Neural cell (in vitro differentiated cells): ENCODE measurements at regions not wholly inside any gene's neighbourhood (a gene's known extent, or its start where the extent isn't known, plus 50 kb on each side); places are given as distances from the start of the nearest gene placed in this dataset.

Experiments
- H2AFZ ChIP-seq: fragments of 200-600, 300-800 bp; sonication (generic), shearing (Covaris generic); 2 replicates; pipeline ENCODE4 v1.6.0; 2014; ENCODE audit warnings: low read depth, mild to moderate bottlenecking, antibody characterized with exemption, low read length, moderate library complexity
- H3F3A ChIP-seq: fragments of 200-600 bp; shearing (Covaris generic); 2 replicates; pipeline ENCODE4 v1.6.1; 2016; ENCODE audit warnings: mild to moderate bottlenecking, moderate library complexity, mixed read lengths, antibody characterized with exemption, low read length; ENCODE audit not compliant: insufficient read depth, poor library complexity, severe bottlenecking
- H3K27ac ChIP-seq: fragments of 200-600, 300-800 bp; sonication (generic), shearing (Covaris generic); 2 replicates; pipeline ENCODE4 v1.5.1; 2014; ENCODE audit warnings: mild to moderate bottlenecking, low read length, moderate library complexity
- H3K27me3 ChIP-seq: fragments of 300-800, 200-600 bp; sonication (generic), shearing (Covaris generic); 2 replicates; pipeline ENCODE4 v1.6.0; 2014; ENCODE audit warnings: mild to moderate bottlenecking, low read depth, low read length, moderate library complexity; ENCODE audit not compliant: insufficient read depth
- H3K36me3 ChIP-seq: fragments of 300-800, 200-600 bp; sonication (generic), shearing (Covaris generic); 2 replicates; pipeline ENCODE4 v1.5.1; 2014; ENCODE audit warnings: mild to moderate bottlenecking, antibody characterized with exemption, low read length, moderate library complexity; ENCODE audit not compliant: insufficient read depth
- H3K4me2 ChIP-seq: fragments of 300-800, 200-600 bp; sonication (generic), shearing (Covaris generic); 2 replicates; pipeline ENCODE4 v1.6.0; 2014; ENCODE audit warnings: mild to moderate bottlenecking, low read length
- H3K4me3 ChIP-seq: fragments of 300-800, 200-600 bp; sonication (generic), shearing (Covaris generic); 2 replicates; pipeline ENCODE4 v1.5.1; 2014; ENCODE audit warnings: mild to moderate bottlenecking, low read length, moderate library complexity
- H3K79me2 ChIP-seq: fragments of 200-600 bp; shearing (Covaris generic); replicated peaks from 2 replicates; pipeline ENCODE4 v1.6.0; 2014; ENCODE audit warnings: mild to moderate bottlenecking, low read length, moderate library complexity; ENCODE audit not compliant: insufficient read depth
- H3K9ac ChIP-seq: fragments of 300-800, 200-600 bp; sonication (generic), shearing (Covaris generic); 2 replicates; pipeline ENCODE4 v1.6.1; 2016; ENCODE audit warnings: mild to moderate bottlenecking, low read length, mixed read lengths
- H3K9me2 ChIP-seq: fragments of 200-600 bp; shearing (Covaris generic); 2 replicates; pipeline ENCODE4 v1.6.1; 2016; ENCODE audit warnings: mild to moderate bottlenecking, low read length, mixed read lengths; ENCODE audit not compliant: insufficient read depth
- H3K9me3 ChIP-seq: fragments of 200-600, 300-800 bp; sonication (generic), shearing (Covaris generic); 2 replicates; pipeline ENCODE4 v1.6.1; 2016; ENCODE audit warnings: mild to moderate bottlenecking, mixed run types, low read length, moderate library complexity, mixed read lengths
- H4K20me1 ChIP-seq: fragments of 200-600 bp; shearing (Covaris generic); 2 replicates; pipeline ENCODE4 v1.6.1; 2016; ENCODE audit warnings: mild to moderate bottlenecking, mixed run types; ENCODE audit not compliant: insufficient read depth
- CTCF ChIP-seq: fragments of 450-650 bp; IDR thresholded peaks from 2 replicates; pipeline ENCODE4 v1.5.1; 2014; ENCODE audit warnings: antibody characterized with exemption, mild to moderate bottlenecking, moderate library complexity; ENCODE audit not compliant: poor library complexity, severe bottlenecking
- EP300 ChIP-seq: fragments of 450-650 bp; conservative IDR thresholded peaks from 2 replicates; pipeline ENCODE4 v1.6.1; 2014; ENCODE audit warnings: antibody characterized with exemption, mild to moderate bottlenecking, moderate library complexity; ENCODE audit not compliant: poor library complexity, severe bottlenecking
- EZH2 ChIP-seq: fragments of 200-600, 300-800 bp; shearing (Covaris generic), sonication (generic); IDR thresholded peaks from 2 replicates; pipeline ENCODE4 v1.6.1; 2014; ENCODE audit warnings: antibody characterized with exemption, low read length, borderline replicate concordance, mild to moderate bottlenecking; ENCODE audit not compliant: insufficient read depth, poor library complexity, severe bottlenecking
- MXI1 ChIP-seq: fragments of 450-650 bp; conservative IDR thresholded peaks from 2 replicates; pipeline ENCODE4 v1.6.1; 2014; ENCODE audit warnings: antibody characterized with exemption, mild to moderate bottlenecking; ENCODE audit not compliant: poor library complexity, severe bottlenecking
- POLR2AphosphoS5 ChIP-seq: IDR thresholded peaks from 2 replicates; pipeline ENCODE4 v1.6.1; 2012
- RAD21 ChIP-seq: fragments of 450-650 bp; conservative IDR thresholded peaks from 2 replicates; pipeline ENCODE4 v1.6.1; 2014; ENCODE audit warnings: antibody characterized with exemption, mild to moderate bottlenecking, moderate library complexity
- REST ChIP-seq: IDR thresholded peaks from 2 replicates; pipeline ENCODE4 v1.6.1; 2012; ENCODE audit warnings: borderline replicate concordance
- SMC3 ChIP-seq: fragments of 450-650 bp; conservative IDR thresholded peaks from 2 replicates; pipeline ENCODE4 v1.6.1; 2014; ENCODE audit warnings: antibody characterized with exemption, mild to moderate bottlenecking, moderate library complexity; ENCODE audit not compliant: poor library complexity
- TAF1 ChIP-seq: IDR thresholded peaks from 2 replicates; pipeline ENCODE4 v1.6.1; 2012; ENCODE audit warnings: low read depth

- H3F3A ChIP-seq = no peaks in the 10 kb centered on the region
- H3K27me3 ChIP-seq = no peaks in the 10 kb centered on the region
- no peaks in the 10 kb centered on the region for H3K79me2 ChIP-seq
- H3K4me2 ChIP-seq = no peak overlapping the region
- no peaks in the 10 kb centered on the region for H3K9me2 ChIP-seq
- no peak overlapping the region for H3K4me3 ChIP-seq
- H3K9ac ChIP-seq = no peak overlapping the region
- no peaks in the 10 kb centered on the region for H3K36me3 ChIP-seq
- no peaks in the 10 kb centered on the region for H4K20me1 ChIP-seq
- H3K9me3 ChIP-seq = no peaks in the 10 kb centered on the region
- TF ChIP-seq SMC3 (no peak), REST (peak; percentile 53), EP300 (peak; percentile 67), EZH2 (no peak)
- peak overlapping the region; percentile 69 for H3K27ac ChIP-seq
- H2AFZ ChIP-seq = peak overlapping the region; percentile 5
These were observed 201.8 kb upstream of the LARGE1 start for GRCh38 chr22:34122042-34122441.

GRCh38 chr22:34129691-34130486 lies 209.6 kb upstream of the LARGE1 start:
- no peaks in the 10 kb centered on the region for H3K27me3 ChIP-seq
- H3K79me2 ChIP-seq = no peaks in the 10 kb centered on the region
- H3K4me2 ChIP-seq = no peak overlapping the region
- no peaks in the 10 kb centered on the region for H3K9me3 ChIP-seq
- H3K9ac ChIP-seq = no peak overlapping the region
- TF ChIP-seq CTCF (no peak), TAF1 (no peak), EP300 (no peak), RAD21 (no peak), POLR2AphosphoS5 (no peak)
- H2AFZ ChIP-seq = no peak overlapping the region
- H3K9me2 ChIP-seq = no peaks in the 10 kb centered on the region
- H3F3A ChIP-seq = no peaks in the 10 kb centered on the region
- no peak overlapping the region for H3K4me3 ChIP-seq
- H4K20me1 ChIP-seq = no peaks in the 10 kb centered on the region
- no peak overlapping the region for H3K27ac ChIP-seq
- no peaks in the 10 kb centered on the region for H3K36me3 ChIP-seq

- no peak for TF ChIP-seq EP300
- TF ChIP-seq TAF1 = no peak
- TF ChIP-seq EZH2 = no peak
- TF ChIP-seq POLR2AphosphoS5 = no peak
- TF ChIP-seq SMC3 = no peak
- TF ChIP-seq MXI1 = no peak
- no peak for TF ChIP-seq CTCF
- TF ChIP-seq RAD21 = no peak
- no peak for TF ChIP-seq REST
- Histone ChIP-seq H3K9me3 (no peaks in the 10 kb centered on the region), H3K9me2 (no peaks in the 10 kb centered on the region), H3K27me3 (no peaks in the 10 kb centered on the region), H3K9ac (no peak overlapping the region), H3K79me2 (no peaks in the 10 kb centered on the region), H2AFZ (no peak overlapping the region), H3K4me2 (no peak overlapping the region), H3K27ac (no peak overlapping the region), H3K4me3 (no peak overlapping the region), H3K36me3 (no peaks in the 10 kb centered on the region), H3F3A (no peaks in the 10 kb centered on the region), H4K20me1 (no peaks in the 10 kb centered on the region)
These were observed 215.5 kb upstream of the LARGE1 start for GRCh38 chr22:34135749-34136148.
